ENCODE measurements at regions not wholly inside any gene's neighbourhood (a gene's known extent, or its start where the extent isn't known, plus 50 kb on each side); places are given as distances from the start of the nearest gene placed in this dataset.

DNA sequence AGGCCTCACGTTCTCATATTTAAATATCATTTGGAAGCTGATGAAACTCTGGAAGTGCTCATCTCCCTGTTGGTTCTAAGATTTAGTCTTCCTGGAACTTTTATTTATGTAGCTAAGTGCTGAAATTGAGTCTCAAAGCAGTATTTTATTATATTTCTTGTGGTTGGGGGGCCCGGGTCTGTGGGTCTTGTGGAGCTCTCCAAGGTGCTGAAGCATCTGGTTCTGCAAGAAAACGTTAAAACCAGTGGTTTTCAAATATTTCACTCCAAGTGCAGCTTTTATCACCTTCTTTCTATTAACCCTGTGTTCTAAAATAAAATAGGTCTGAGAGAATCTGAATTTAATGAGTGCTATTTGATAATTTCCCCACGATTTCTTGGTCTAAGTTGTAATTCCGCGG, 1404.8 kb downstream of the TBC1D22A start:
- no peak for TF ChIP-seq ZNF350 (CRISPR knock-in tag; IDR thresholded peaks at IDR 0.05; ENCODE audit: borderline replicate concordance, low read depth)
- TF ChIP-seq GTF2F1 (IDR thresholded peaks at IDR 0.05; ENCODE audit: low read length), result no peak
- no peak for TF ChIP-seq TBL1XR1 (IDR thresholded peaks at IDR 0.05; ENCODE audit: borderline replicate concordance, low read length, partially characterized antibody)
- TF ChIP-seq SUZ12 (IDR thresholded peaks at IDR 0.05; ENCODE audit: low read depth, low read length), result no peak
- TF ChIP-seq TCF7L2 (IDR thresholded peaks at IDR 0.05; ENCODE audit: low read depth, low read length), result no peak
- no peak for TF ChIP-seq ZNF335 (CRISPR knock-in tag; IDR thresholded peaks at IDR 0.05)
- TF ChIP-seq ZNF7 (CRISPR knock-in tag; IDR thresholded peaks at IDR 0.05), result no peak
- no peak for TF ChIP-seq ESRRA (CRISPR knock-in tag; IDR thresholded peaks at IDR 0.05; ENCODE audit: low read depth)
- TF ChIP-seq FIP1L1 (IDR thresholded peaks at IDR 0.05; ENCODE audit: borderline replicate concordance, insufficient read depth, low read depth, low read length), result no peak
- no peak for TF ChIP-seq LCORL (IDR thresholded peaks at IDR 0.05)
- TF ChIP-seq LCORL (CRISPR knock-in tag; IDR thresholded peaks at IDR 0.05), result no peak
- no peak for TF ChIP-seq ZNF263 (CRISPR knock-in tag; IDR thresholded peaks at IDR 0.05)

Data from HepG2 (cell line).